CD4-positive, alpha-beta T cell (primary cell): ENCODE measurements at regions not wholly inside any gene's neighbourhood (a gene's known extent, or its start where the extent isn't known, plus 50 kb on each side); places are given as distances from the start of the nearest gene placed in this dataset.
"Not testable (repeated sequence)": the region's sequence is repeated elsewhere in the genome, so short reads cannot be mapped to it uniquely, and the experiment has no call there.

Experiments used
- ATAC-seq: fragments of 200-7000 bp; cut with Tn5 transposase; one replicate; pipeline ENCODE4 v1.10.0; 2022; ENCODE audit warnings: mild to moderate bottlenecking; ENCODE audit not compliant: poor library complexity
- CTCF ChIA-PET: fragments of 350-600 bp; sonication (Branson Sonifier 250); formaldehyde crosslinking; loops from one replicate; lab custom pipeline; 2021; ENCODE audit warnings: antibody characterized with exemption, inconsistent platforms; lab: Charles Lee
- POLR2A ChIA-PET: fragments of 350-600 bp; sonication (Branson Sonifier 250); formaldehyde crosslinking; loops from one replicate; lab custom pipeline; 2021; ENCODE audit warnings: antibody characterized with exemption, inconsistent platforms; lab: Charles Lee
- DNase-seq, 14 experiments: peaks; one replicate each; pipeline ENCODE4 v3.0.0-alpha.2; 2013 to 2020; ENCODE audit warnings: mixed read lengths in 2 of 14
- H3K27ac ChIP-seq, 2 donors: one replicate each; pipeline versions ENCODE4 v1.5.1 to v1.7.0; 2013; ENCODE audit warnings: low read length in 2 of 2, low read depth in 1 of 2, mild to moderate bottlenecking in 1 of 2
- H3K27me3 ChIP-seq, 2 experiments: 1 replicate in 1 of 2; 2 replicates in 1 of 2; pipeline versions ENCODE4 v1.6.1 to v1.7.0; 2013; ENCODE audit warnings: low read length in 2 of 2, control low read depth in 1 of 2, mild to moderate bottlenecking in 1 of 2, moderate library complexity in 1 of 2; ENCODE audit not compliant: insufficient read depth in 2 of 2, control insufficient read depth in 1 of 2
- H3K36me3 ChIP-seq: one replicate; pipeline ENCODE4 v1.6.1; 2013; ENCODE audit warnings: low read length, control low read depth; ENCODE audit not compliant: insufficient read depth
- H3K4me1 ChIP-seq: one replicate; pipeline ENCODE4 v1.6.1; 2013; ENCODE audit warnings: low read length, control low read depth; ENCODE audit not compliant: insufficient read depth
- H3K4me3 ChIP-seq: one replicate; pipeline ENCODE4 v1.5.1; 2013; ENCODE audit warnings: mild to moderate bottlenecking, low read length, moderate library complexity
- H3K9me3 ChIP-seq, 2 experiments: 1 replicate in 1 of 2; 2 replicates in 1 of 2; pipeline versions ENCODE4 v1.6.1 to v1.7.0; 2013; ENCODE audit warnings: low read length in 2 of 2, mild to moderate bottlenecking in 2 of 2, control low read depth in 1 of 2, moderate library complexity in 1 of 2; ENCODE audit not compliant: control insufficient read depth in 1 of 2, insufficient read depth in 1 of 2
- H3K27ac Mint-ChIP-seq: one replicate; pipeline ENCODE4 v1.8.0; 2020; ENCODE audit warnings: mixed read lengths
- H3K27me3 Mint-ChIP-seq: one replicate; pipeline ENCODE4 v1.8.0; 2021; ENCODE audit warnings: mixed read lengths
- H3K36me3 Mint-ChIP-seq: one replicate; pipeline ENCODE4 v1.8.0; 2021; ENCODE audit warnings: low read depth, mixed read lengths
- H3K4me1 Mint-ChIP-seq: one replicate; pipeline ENCODE4 v1.8.0; 2021; ENCODE audit warnings: low read depth, mixed read lengths
- H3K4me3 Mint-ChIP-seq: one replicate; pipeline ENCODE4 v1.8.0; 2020; ENCODE audit warnings: mild to moderate bottlenecking, mixed read lengths
- H3K9me3 Mint-ChIP-seq: one replicate; pipeline ENCODE4 v1.8.0; 2020; ENCODE audit warnings: mixed read lengths
- CTCF ChIP-seq: fragments of 200-600 bp; IDR thresholded peaks from one replicate; pipeline ENCODE4 v1.8.0; 2022; ENCODE audit warnings: antibody characterized with exemption, mild to moderate bottlenecking
- intact Hi-C, 2 experiments: fragments of 100-400 bp; cut with DNase I in 1 of 2; cut with micrococcal nuclease in 1 of 2; formaldehyde crosslinking; loops; one replicate each; pipeline versions ENCODE4 v1.15.1 to v1.9.0; 2023 to 2025; cut with DNase I, micrococcal nuclease

- Mint-ChIP-seq H3K27me3 (no peaks in the 10 kb centered on the region), H3K9me3 (peaks cover 2% of the 10 kb centered on the region), H3K27ac (no peak overlapping the region), H3K4me3 (no peak overlapping the region), H3K36me3 (no peaks in the 10 kb centered on the region), H3K4me1 (peaks cover 3% of the 10 kb centered on the region)
- POLR2A ChIA-PET = no interaction called here
- TF ChIP-seq CTCF = no peak
- Histone ChIP-seq H3K36me3 (no peaks in the 10 kb centered on the region), H3K27ac (no peak overlapping the region), H3K27me3 (no peaks in the 10 kb centered on the region), H3K9me3 (no peaks in the 10 kb centered on the region), H3K4me1 (no peaks in the 10 kb centered on the region), H3K4me3 (no peak overlapping the region)
- CTCF ChIA-PET = no interaction called here
- peak in 1 of 14 experiments; percentile 5 for DNase-seq
- ATAC-seq = no peak
- intact Hi-C loops = no loop called here
Measured at GRCh38 chr3:82163907-82164520, 402.6 kb upstream of the GBE1 start.

GRCh38 chr3:82157952-82158351, 396.5 kb upstream of the GBE1 start:
- TF ChIP-seq CTCF = no peak

GRCh38 chr3:82153892-82154291, 392.4 kb upstream of the GBE1 start:
- DNase-seq, H3K4me1 Mint-ChIP-seq, H3K27me3 Mint-ChIP-seq, CTCF ChIA-PET, H3K4me3 ChIP-seq, H3K4me3 Mint-ChIP-seq, H3K36me3 Mint-ChIP-seq, POLR2A ChIA-PET, H3K27ac ChIP-seq, H3K4me1 ChIP-seq, H3K9me3 ChIP-seq, H3K9me3 Mint-ChIP-seq, H3K36me3 ChIP-seq, ATAC-seq, H3K27ac Mint-ChIP-seq, H3K27me3 ChIP-seq, intact Hi-C loops: not testable (repeated sequence)

More at GRCh38 chr3:82157952-82158351, 396.5 kb upstream of the GBE1 start:
- H3K27me3 Mint-ChIP-seq = peaks cover 4% of the 10 kb centered on the region
- H3K4me1 Mint-ChIP-seq = no peaks in the 10 kb centered on the region
- no peaks in the 10 kb centered on the region for H3K36me3 Mint-ChIP-seq
- DNase-seq (no peak), ATAC-seq (no peak)
- Histone ChIP-seq H3K4me1 (no peaks in the 10 kb centered on the region), H3K27ac (no peak overlapping the region), H3K4me3 (no peak overlapping the region), H3K9me3 (no peaks in the 10 kb centered on the region), H3K27me3 (no peaks in the 10 kb centered on the region), H3K36me3 (no peaks in the 10 kb centered on the region)
- H3K9me3 Mint-ChIP-seq = no peaks in the 10 kb centered on the region
- H3K27ac Mint-ChIP-seq = no peak overlapping the region
- ChIA-PET CTCF (no interaction called here), POLR2A (no interaction called here)
- intact Hi-C loops = no loop called here
- H3K4me3 Mint-ChIP-seq = no peak overlapping the region

- no peak overlapping the region for H3K27ac ChIP-seq
- no peak for ATAC-seq
- no peak for TF ChIP-seq CTCF
- H3K9me3 Mint-ChIP-seq = no peaks in the 10 kb centered on the region
- H3K27ac Mint-ChIP-seq = no peak overlapping the region
- no peak overlapping the region for H3K4me3 ChIP-seq
- H3K36me3 ChIP-seq = no peaks in the 10 kb centered on the region
- DNase-seq = no peak
- no peaks in the 10 kb centered on the region for H3K27me3 Mint-ChIP-seq
- intact Hi-C loops = no loop called here
- H3K9me3 ChIP-seq = no peaks in the 10 kb centered on the region
- POLR2A ChIA-PET = no interaction called here
- no peaks in the 10 kb centered on the region for H3K36me3 Mint-ChIP-seq
- no peaks in the 10 kb centered on the region for H3K27me3 ChIP-seq
- CTCF ChIA-PET = no interaction called here
- no peak overlapping the region for H3K4me3 Mint-ChIP-seq
- H3K4me1 ChIP-seq = no peaks in the 10 kb centered on the region
- H3K4me1 Mint-ChIP-seq = no peaks in the 10 kb centered on the region
Measured at GRCh38 chr3:82145742-82146141, 384.3 kb upstream of the GBE1 start.
